D341Med (cell line): ENCODE measurements at regions not wholly inside any gene's neighbourhood (a gene's known extent, or its start where the extent isn't known, plus 50 kb on each side); places are given as distances from the start of the nearest gene placed in this dataset.

Source experiments
- DNase-seq: peaks from one replicate; pipeline ENCODE4 v3.0.0; 2012; ENCODE audit warnings: low spot score

DNA sequence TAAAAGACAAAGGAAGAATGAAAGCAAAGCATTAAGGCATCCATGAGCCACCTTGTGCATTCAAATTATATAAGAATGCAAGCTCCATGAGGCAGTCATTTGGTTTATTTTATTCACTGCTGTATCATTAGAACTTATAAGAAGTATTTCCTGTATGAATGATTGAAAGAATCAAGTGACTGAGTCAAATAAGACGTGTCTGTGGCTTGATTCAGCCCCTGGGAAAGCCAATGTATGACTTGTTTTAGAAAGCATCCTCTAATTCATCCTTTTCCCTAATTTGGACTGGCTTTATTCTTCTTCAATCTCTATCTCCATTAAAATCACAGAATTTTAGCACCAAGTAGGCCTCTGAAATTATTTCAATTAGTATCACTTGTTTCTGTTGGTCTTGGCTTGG, 461.1 kb downstream of the LPIN1 start:
- DNase-seq = no peak

DNA sequence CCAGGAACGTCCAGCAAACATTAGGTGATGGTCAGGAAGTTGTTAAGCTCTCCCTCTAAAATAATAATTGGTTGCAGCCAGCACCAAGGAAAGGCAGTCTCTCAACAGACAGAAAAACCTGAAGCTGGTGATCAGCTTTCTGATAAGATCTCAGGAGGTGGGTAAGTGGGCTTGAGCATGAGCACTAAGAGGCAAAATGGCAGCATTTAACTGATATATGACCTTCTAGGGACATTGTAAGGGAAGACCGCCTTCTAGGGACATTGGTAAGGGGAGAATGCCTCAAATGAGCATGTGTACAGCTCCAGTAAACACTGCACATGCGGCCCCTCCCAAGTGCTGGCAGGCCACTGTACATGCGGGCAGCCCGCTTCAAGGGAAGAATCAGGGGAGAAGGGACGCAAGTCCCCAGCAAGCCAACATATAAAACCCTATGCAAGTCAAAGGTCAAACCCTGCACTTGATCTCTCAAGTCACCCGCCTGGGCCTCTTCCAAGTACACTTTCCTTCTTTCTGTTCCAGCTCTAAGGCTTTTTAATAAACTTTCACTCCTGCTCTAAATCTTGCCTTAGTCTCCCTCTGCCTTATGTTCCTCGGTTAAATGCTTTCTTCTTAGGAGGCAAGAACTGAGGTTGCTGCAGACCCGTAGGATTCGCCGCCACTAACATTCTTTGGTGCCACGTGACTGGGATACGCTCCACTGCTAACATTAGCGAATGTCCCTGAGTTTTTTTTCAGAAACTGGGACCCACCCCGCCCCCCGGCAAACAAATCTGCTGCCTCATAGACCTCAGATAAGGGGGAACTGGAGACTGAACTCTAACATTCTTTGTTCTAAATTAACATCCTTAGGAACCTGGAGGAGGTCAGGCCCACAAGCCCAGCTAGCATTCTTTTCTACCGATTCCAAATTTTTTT, 463.8 kb downstream of the LPIN1 start:
- no peak for DNase-seq

DNA sequence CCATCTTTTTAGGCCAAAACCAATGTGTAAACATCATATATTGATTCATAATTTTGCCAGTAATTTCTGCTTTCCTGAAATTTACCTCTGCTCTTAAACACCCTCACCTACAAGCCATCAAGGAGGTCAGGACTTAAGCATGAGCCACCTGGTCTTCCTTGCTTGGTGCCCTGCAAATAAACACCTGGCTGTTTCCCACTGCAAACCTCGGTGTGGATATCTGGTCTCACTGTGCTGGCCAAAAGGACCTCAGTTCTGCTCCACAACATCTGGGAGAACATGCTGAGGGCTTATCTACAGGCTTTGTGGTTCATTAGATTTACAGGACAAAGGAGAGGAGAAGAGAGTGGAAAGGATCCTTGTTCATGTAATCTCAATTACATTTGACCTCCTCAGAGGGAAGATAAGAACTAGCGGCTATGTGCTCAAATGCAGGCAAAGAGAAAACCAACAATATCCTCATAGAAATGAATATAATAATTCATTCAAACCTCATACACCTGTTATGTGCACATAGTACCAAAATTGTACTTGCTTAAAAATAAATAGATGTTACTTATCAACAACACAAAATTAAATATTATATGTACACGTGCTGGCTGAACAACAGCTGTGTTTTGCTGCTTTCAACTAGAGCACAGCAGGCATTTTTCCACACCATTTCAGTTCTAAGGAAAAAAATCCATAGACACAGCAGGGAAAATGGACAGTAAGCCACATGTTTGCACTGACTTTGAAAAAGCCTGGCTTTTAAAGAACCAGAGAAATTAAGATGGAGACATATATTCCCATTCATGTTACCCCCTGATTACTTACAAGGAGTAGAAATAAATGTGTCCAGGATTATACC, 465.1 kb downstream of the LPIN1 start:
- DNase-seq = no peak

DNA sequence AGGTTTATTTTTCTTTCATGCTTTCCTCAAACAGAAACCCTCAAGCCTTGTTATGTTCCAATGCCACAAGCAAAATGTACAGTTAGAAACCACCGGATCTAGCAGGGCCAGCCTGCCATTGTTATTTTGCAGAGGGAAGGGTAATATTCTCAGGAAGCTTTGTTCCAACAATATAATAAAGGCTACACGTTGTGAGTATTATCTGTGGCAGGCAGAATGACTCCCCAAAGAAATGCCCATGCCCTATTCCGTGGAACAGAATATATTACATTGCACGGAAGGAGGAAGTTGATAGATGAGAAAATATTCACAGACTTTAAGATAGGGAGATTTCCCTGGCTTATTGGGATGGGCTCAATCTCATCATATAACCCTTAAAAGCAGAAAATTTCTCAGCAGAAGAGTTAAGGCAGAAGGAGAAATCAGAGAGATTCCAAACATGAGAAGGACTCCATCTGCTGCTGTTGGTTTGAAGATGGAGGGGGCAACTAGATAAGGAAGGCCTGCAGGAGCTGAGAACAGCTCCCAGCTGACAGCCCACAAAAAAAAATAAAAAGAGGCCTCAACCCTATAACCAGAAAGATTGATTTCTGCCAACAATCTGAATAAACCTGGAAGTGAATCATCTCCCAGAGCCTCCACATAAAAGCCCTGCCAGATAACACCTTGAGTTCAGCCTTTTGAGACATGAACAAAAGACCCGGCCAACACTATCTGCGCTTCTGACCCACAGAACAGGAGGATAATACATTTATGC, 466.6 kb downstream of the LPIN1 start:
- no peak for DNase-seq

DNA sequence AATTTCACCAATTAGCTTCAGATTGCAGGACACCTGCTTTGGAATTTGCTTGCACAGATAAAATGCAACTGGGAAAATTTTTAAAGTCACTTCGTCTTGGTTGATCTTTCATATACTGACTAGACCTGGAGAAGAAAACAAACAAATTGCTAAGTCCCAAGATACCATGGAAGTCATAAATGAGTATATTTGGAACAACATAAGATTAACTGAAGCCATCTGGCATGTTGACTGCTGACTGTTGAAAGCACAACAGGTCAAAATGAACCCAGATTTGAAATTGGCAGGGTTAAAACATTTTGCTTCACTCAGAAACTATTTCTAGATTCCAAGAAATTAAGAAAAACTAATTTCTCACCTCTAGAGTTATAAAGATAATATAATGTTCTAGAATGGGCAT, 470.7 kb downstream of the LPIN1 start:
- DNase-seq = no peak

DNA sequence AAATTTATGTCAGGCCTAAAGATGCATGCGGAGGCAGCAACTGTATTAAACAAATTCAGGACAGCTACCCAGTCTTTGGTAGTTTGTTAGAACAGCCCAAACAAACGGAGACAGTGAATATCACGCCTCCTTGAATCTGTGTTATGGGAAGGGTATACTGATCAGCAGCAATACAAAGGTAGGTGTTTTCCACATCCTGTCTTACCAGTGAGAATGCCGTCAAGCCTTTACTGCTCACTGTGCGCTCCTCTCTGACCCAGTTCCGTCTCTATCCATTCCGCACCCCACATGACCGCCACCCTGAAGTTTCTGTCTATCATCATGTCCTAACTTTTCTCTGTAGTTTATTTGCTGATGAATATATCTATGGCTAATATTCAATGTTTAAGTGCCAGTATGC, 473.3 kb downstream of the LPIN1 start:
- DNase-seq = no peak

DNA sequence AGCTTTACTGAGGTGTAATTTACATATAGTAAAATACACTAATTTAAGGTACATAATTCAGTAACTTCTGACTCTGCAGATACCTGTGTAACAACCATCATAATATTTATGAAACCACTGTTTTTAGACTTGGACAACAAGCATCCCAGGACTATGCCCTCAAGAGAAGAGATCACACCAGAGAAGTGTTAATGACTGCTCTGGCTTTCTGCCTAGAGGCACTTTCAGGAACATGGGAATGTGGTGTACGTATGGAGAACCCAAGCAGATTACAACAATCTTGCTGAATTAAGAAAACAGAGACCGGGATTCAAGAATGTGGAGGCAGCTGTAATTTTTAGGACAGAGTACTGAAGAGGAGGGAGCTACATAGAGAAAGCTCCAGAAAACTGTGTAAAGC, 475.2 kb downstream of the LPIN1 start:
- no peak for DNase-seq

DNA sequence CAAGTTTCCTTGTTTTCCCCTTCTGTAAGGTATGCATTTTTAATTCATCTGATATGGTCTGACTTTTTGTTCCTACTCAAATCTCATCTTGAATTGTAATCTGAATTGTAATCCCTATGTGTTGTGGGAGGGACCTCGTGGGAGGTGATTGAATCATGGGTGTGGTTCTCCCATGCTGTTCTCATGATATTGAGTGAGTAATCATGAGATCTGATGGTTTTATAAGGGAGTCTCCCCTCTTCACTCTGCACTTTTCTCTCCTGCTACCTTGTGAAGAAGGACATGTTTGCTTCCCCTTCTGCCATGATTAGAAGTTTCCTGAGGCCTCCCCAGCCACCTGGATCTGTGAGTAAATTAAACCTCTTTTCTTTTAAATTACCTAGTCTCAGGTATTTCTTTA, 476.1 kb downstream of the LPIN1 start:
- no peak for DNase-seq

DNA sequence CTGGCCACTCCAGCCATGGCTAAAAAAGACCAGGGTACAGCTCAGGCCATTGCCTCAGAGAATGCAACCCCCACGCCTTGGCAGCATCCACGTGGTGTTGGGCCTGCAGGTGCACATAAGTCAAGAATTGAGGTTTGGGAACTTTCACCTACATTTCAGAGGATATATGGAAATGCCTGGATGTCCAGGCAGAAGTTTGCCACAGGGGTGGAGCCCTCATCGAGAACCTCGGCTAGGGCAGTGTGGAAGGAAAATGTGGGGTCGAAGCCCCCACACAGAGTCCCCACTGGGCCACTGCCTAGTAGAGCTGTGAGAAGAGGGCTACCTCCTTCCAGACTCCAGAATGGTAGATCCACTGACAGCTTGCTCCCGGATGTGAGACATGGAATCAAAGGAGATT, 477.3 kb downstream of the LPIN1 start:
- DNase-seq = no peak

DNA sequence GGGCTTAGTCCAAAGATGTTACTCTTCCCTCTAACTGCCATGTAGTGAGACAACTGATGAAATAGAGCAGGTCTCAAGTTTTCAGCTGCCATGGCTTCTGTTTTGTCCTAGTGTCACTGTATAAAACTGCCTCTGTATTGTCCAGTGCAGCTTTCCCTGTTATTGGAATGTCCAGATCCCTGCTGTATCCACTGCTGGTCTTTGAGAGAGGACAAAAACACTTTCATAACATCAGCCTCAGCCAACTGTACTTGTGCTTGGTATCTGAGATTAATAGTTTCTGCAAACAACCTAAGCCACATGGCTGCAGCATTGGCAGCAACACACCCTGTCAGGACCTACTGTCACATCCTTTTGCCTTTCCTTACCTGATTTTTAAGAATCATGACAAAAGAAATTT, 480.2 kb downstream of the LPIN1 start:
- no peak for DNase-seq

DNA sequence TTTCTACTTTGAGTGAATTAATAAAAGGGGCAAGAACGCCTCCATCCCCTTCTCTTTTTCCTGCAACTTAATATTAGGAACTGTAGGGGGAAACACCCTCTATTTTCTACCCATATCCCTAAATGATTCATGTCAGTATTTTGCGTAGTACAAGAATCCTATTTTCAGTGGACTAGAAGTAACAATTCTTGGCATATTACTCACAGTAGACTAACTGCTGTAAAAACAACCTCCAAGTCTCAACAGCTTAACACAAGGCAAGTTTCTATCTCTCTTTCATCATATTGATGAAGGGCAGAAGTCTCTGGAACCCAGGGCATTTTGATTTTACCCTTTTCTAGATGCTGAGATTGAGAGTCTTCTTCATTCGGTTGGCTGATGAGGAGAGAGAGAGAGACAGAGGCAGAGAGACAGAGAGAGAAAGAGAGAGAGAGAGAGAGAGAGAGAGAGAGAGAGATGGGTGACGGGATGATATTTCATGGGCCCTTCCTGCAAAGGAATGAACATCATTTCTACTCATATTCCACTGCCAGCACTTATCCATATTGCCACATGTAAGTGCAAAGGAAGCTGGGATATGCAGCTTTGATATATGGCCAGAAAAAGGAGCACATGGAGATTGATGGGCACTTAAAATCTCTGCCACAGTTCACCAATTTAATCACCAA, 481.6 kb downstream of the LPIN1 start:
- no peak for DNase-seq

DNA sequence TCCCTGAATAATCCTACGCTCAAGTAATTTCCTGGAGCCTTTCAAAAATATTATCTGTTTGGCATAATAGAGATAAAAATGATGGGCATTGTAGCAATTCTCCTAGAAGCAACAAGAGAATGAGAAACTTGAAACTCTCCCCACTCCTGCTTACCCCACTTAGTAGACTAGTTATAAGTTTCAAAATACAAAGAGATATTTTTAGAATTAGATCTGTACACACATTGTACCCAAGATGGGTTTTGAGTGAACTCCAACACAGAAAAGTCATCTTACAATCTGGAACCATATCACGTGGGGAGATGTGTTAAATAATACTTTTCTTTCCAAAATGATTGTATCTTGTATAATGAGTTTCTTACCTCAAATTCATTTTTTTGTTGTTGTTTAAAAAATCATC, 484.9 kb downstream of the LPIN1 start:
- DNase-seq = no peak

DNA sequence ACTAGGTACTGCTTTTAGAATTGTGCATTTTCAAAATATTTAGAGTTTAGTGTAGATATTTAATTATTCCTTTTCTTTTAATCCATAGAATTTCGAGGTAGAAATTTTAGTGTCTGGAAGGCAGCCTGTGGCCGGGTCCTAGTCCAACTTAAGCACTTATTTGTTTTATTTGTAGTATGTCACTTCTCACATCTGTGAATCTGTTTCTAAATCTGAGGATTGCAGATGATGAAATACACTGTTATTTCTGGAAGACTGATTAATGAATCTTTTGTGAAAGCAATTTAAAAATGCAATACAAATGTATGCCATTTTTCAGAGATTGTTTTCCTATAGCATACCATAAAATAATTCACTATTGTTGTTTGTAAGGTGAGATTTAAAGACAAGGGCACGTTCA, 483.9 kb upstream of the TRIB2 start:
- no peak for DNase-seq

DNA sequence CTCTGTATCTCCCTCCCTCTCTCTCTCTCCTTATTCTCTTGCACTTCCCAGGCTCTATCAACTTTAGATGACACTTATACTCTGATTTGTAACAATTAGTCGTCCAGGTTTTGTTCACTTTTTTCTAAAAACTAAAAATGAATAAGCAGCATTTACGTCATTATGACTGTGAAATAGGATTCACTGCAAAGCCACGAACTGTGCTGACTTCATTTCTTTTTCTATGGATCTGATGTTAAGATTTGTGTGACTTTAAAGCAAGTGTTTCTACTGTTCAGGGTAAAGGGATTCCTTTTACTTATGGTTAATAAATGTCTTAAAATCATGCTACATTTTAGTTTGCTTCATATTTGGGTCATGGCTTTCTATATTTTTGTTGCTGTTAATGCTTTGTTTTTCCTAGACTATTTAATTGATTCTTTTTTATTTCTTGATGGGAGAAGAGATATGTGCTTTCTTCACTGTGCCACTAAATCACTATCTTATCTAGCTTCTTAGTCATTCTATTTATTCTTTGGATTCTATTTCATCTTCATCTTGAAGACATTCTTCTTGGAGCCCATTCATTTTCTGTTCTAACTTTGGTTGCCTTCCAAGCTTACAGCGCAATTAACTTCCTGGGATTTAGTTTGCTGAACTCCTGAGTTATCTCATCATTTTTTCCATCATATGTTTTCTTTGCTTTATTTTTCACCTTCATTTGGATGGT, 480.4 kb upstream of the TRIB2 start:
- no peak for DNase-seq

DNA sequence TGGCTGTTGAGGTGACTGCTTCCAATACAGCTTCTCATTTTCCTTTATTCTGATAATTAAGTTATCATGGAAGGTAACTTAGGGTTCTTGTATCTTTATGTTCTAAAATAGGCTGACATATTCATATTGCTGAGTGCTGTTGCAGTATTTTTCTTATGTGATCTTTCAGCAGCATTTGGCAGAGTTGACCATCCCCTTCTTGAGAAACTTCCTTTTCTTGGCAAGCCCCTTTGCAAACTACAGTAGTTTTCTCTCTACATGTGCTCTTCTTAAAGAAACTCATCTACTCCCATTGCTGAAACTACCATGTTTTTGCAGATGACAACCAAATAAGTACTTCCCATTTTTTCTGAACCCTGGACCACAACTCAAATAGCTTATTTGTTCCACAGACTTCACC, 476.5 kb upstream of the TRIB2 start:
- no peak for DNase-seq

DNA sequence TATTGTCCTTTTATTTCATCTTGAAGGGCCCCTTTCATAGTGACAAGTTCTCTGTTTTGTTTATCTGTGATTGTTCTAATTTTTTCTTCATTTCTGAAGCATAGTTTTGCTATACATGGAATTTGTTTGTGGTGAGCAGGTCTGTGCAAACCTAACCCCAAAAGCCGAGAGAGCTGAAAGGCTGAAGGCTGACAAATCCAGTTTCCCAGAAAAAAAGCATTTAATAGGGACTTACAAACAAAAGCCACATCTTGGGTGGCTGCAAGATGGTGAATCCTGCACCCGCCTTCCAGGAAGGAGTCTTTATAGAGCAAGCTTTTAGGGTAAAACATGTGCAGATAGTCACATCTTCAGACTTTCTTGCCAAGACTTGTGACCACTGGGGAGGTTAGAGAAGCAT, 473.4 kb upstream of the TRIB2 start:
- DNase-seq = no peak

DNA sequence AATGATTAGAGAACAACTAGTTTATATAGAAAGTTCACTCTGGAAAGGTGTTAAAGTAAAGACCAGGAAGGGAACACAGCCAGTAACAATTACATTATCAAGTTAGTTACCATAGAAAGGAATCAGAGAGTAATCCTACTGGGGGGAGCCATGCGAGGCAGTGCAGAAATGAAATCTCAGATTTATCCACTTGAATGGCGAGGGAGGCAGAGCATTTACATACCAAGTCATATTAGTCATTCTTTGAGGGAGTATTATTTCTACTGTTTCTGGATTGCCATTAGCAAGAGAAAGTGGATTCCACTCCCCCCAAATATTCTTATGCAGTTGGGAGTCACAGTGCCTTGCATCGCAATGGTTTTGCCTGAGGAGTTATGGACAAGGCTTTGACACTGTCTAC, 472.7 kb upstream of the TRIB2 start:
- DNase-seq = no peak

DNA sequence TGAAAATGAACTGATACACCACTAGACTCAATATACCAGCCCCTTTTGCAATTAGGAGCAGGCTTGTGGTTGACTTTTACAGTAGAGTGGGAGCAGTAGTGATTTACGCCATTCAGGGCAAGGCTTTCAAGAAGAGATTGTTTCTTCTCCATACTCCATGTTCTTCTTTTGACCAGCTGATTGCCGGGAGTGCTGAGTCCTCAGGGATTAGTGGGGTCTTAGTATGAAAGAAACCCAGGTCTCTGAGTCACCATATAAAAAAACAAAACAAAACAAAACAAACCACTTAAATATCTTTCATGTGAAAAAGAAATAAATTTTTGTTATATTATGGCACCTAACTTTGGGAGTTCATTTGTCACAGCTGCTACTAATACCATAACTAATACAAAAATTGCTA, 465.6 kb upstream of the TRIB2 start:
- DNase-seq = no peak

DNA sequence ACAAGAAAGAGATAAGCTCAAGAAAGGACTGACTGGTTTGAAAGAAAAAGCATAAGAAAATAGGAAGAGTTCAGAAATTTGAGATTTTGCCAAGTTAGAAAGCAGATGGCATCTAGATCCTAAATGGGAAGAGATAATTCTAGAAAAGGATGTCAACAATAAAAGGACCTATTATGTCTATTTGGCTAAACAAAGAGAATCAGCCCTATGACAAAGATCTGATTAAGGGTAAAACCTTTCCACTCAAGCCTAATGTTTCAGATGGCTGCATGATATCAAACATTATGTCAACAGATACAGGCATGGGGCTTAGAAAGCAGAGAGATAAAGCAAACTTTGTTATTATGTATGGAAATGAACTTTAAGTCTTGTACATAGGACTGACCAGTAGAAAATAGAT, 465.0 kb upstream of the TRIB2 start:
- DNase-seq = no peak

DNA sequence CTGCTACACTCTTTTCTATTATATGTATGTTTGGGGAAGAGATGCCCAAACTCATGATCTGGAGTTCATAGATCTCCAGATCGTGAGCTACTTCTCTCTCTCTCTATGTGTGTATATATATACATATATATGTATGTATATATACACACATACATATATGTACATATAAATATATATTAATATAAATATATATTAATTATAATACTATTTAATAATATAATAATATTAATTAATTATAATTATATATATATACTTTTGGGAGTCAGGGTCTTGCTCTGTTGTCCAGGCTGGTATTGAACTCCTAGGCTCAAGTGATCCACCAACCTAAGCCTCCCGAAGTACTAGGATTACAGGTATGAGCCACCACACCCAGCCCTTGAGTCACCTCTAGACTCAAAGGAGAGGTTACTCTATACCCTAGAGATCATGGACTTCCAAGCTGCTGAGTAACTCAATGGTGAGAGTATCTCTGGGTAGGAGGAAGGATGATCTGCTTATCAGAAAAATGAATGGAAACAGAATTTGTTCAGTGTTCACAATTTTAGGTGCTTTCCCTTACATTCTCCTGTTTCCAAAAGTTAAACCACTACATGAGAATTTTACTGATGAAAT, 463.5 kb upstream of the TRIB2 start:
- no peak for DNase-seq

DNA sequence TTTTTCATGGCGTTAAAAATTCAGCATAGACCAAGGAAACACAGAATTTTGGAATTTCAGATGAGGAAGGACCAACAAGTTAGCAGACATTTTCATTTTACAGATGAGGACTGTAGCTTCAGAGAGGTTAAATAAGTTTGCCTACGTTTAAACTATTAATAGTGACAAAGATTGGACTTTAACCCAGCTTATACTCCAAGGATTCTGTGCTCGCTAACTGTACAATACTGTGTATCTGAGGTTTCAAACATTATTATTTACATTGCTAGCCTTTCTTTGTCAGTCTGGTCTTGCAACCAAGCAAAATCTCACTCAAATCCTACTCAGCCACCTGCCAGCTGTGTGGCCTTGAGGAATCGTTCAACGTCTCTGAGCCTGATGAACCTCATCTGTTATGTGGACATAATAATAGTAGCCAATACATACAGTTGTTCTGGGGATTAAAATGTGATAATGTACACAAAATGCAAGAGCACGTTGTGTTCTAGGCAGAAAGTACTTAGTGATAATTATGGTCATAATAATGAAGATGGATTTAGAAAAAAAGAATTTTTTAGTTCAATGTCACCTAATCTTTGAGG, 462.4 kb upstream of the TRIB2 start:
- DNase-seq = no peak
